PC-3 (cell line): ENCODE measurements at regions not wholly inside any gene's neighbourhood (a gene's known extent, or its start where the extent isn't known, plus 50 kb on each side); places are given as distances from the start of the nearest gene placed in this dataset.

ENCODE experiments used
- CTCF ChIP-seq: fragments of 300-600 bp; sonication (generic); conservative IDR thresholded peaks from 2 replicates; pipeline ENCODE4 v1.5.1; 2017; ENCODE audit warnings: antibody characterized with exemption, low read depth, mild to moderate bottlenecking, low read length
- EZH2 ChIP-seq: fragments of 300-600 bp; sonication (generic); IDR thresholded peaks from one replicate; pipeline ENCODE4 v1.6.1; 2017; ENCODE audit warnings: antibody characterized with exemption, mild to moderate bottlenecking, low read length; ENCODE audit not compliant: unreplicated experiment

GRCh38 chr2:22521620-22522019 is 863.4 kb upstream of the KLHL29 start:
- no peak for TF ChIP-seq CTCF
- TF ChIP-seq EZH2: no peak
